NT2/D1 (cell line): ENCODE measurements at regions not wholly inside any gene's neighbourhood (a gene's known extent, or its start where the extent isn't known, plus 50 kb on each side); places are given as distances from the start of the nearest gene placed in this dataset.

Source experiments
- SUZ12 ChIP-seq: IDR thresholded peaks from 2 replicates; pipeline ENCODE4 v1.6.1; 2011; ENCODE audit not compliant: insufficient read length, insufficient read depth; ENCODE audit errors: extremely low read depth
- YY1 ChIP-seq: IDR thresholded peaks from 2 replicates; pipeline ENCODE4 v1.6.1; 2011; ENCODE audit not compliant: insufficient read length, insufficient read depth
- ZNF274 ChIP-seq: IDR thresholded peaks from 2 replicates; pipeline ENCODE4 v1.6.1; 2011; ENCODE audit warnings: mild to moderate bottlenecking, low read depth, low read length

DNA sequence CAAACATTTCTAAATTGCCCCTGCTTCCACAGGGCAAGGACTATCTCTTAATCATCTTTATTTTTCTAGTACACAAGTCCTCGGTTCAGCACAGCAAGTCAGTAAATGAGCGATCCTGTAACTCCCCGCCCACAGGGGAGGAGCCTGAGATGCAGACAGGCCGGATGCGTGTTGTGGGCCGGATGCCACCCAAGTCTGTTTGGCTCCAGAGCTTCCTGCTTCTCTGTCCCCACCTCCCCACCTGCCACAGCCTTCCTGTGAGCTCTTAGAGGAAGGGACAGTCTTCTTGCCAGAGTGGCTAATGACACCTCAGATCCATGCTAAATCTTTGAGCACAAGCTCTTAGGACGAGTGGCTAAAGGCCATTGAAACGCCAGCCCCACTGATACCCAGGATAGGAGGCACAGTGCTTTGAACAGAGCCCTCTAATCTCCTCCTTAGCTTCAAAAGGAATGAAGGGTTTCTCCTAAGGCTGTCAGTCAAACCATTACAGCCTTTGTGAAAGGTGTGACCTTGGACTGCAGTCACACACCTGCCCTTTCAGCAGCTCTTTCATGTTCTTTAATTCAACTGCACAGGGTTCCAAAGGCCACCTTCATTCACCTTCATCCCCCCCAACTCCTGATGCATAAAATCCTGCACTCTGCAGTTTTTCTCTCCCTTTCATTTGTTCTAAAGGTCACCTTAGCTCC is 264.3 kb downstream of the TFAP2C start:
- TF ChIP-seq YY1 (no peak), SUZ12 (no peak), ZNF274 (no peak)
